ENCODE measurements at regions not wholly inside any gene's neighbourhood (a gene's known extent, or its start where the extent isn't known, plus 50 kb on each side); places are given as distances from the start of the nearest gene placed in this dataset.
"Not testable (repeated sequence)": the region's sequence is repeated elsewhere in the genome, so short reads cannot be mapped to it uniquely, and the experiment has no call there.

GRCh38 chr4:82266345-82266744 lies 107.4 kb downstream of the HNRNPD start:
- Mint-ChIP-seq H3K4me1 (ENCODE audit: low read depth) (peaks cover 13% of the 10 kb centered on the region), H3K36me3 (ENCODE audit: low read depth) (no peaks in the 10 kb centered on the region), H3K27ac (no peak overlapping the region), H3K27me3 (no peaks in the 10 kb centered on the region), H3K4me3 (no peak overlapping the region), H3K9me3 (no peaks in the 10 kb centered on the region)

- no peaks in the 10 kb centered on the region for H3K36me3 Mint-ChIP-seq (ENCODE audit: low read depth)
- no peak overlapping the region for H3K27ac Mint-ChIP-seq
- no peak overlapping the region for H3K4me3 Mint-ChIP-seq
These were observed 112.7 kb downstream of the HNRNPD start for GRCh38 chr4:82261084-82261483.

GRCh38 chr4:82260632-82261031 lies 113.2 kb downstream of the HNRNPD start:
- no peak overlapping the region for H3K27ac Mint-ChIP-seq
- no peaks in the 10 kb centered on the region for H3K9me3 Mint-ChIP-seq
- no peak overlapping the region for H3K4me3 Mint-ChIP-seq
- H3K36me3 Mint-ChIP-seq (ENCODE audit: low read depth), result no peaks in the 10 kb centered on the region
- no peaks in the 10 kb centered on the region for H3K4me1 Mint-ChIP-seq (ENCODE audit: low read depth)
- no peaks in the 10 kb centered on the region for H3K27me3 Mint-ChIP-seq

More at GRCh38 chr4:82261084-82261483, 112.7 kb downstream of the HNRNPD start:
- Mint-ChIP-seq H3K4me1 (ENCODE audit: low read depth) (no peaks in the 10 kb centered on the region), H3K27me3 (no peaks in the 10 kb centered on the region), H3K9me3 (no peaks in the 10 kb centered on the region)

DNA sequence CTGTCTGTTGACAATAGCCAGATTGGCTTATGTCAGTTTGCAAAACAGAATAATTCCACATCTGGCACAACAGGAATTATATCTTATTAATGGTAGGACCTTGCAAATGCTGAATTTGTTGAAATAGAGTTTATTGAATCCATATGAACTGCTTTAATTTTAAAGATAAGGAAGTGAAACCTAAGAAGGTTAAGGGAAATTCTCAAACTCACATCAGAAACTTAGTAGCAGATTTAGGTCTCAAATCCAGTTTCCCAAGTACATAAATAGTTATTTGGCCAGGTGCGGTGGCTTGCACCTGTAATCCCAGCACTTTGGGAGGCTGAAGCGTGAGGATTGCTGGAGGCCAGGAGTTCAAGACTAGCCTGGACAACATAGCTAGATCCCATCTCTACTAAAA lies 117.1 kb downstream of the HNRNPD start:
- Mint-ChIP-seq H3K4me1 (ENCODE audit: low read depth) (no peaks in the 10 kb centered on the region), H3K9me3 (no peaks in the 10 kb centered on the region), H3K27me3 (no peaks in the 10 kb centered on the region), H3K36me3 (ENCODE audit: low read depth) (no peaks in the 10 kb centered on the region), H3K27ac (no peak overlapping the region), H3K4me3 (no peak overlapping the region)

DNA sequence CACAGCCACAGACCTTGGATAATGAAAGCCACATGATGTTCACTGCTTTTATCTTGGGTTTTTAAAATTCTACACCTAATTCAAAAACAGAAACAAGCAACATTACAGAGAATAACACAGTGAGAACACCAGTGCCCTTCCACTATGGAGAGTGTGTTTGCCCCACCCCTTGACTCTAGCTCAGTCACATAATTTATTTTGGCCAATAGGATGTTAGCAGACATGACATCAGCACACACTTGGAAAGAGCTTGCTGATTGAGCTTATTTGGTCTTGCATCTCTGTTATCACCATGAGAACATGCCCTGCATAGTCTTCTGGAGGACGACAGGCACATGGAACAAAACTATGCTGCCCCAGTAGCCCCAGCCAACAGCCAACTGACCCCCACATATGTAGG lies 118.1 kb downstream of the HNRNPD start:
- Mint-ChIP-seq H3K27ac (no peak overlapping the region), H3K36me3 (ENCODE audit: low read depth) (no peaks in the 10 kb centered on the region), H3K27me3 (no peaks in the 10 kb centered on the region), H3K9me3 (no peaks in the 10 kb centered on the region), H3K4me1 (ENCODE audit: low read depth) (no peaks in the 10 kb centered on the region), H3K4me3 (no peak overlapping the region)

GRCh38 chr4:82248903-82249632 lies 124.7 kb downstream of the HNRNPD start:
- H3K27ac Mint-ChIP-seq, result peak overlapping the region; percentile 22
- H3K27me3 Mint-ChIP-seq, result no peaks in the 10 kb centered on the region
- no peaks in the 10 kb centered on the region for H3K9me3 Mint-ChIP-seq
- no peaks in the 10 kb centered on the region for H3K36me3 Mint-ChIP-seq (ENCODE audit: low read depth)
- peaks cover 4% of the 10 kb centered on the region for H3K4me1 Mint-ChIP-seq (ENCODE audit: low read depth)
- no peak overlapping the region for H3K4me3 Mint-ChIP-seq

GRCh38 chr4:82247629-82248028 lies 126.2 kb downstream of the HNRNPD start:
- no peak overlapping the region for H3K4me3 Mint-ChIP-seq
- no peaks in the 10 kb centered on the region for H3K27me3 Mint-ChIP-seq
- no peaks in the 10 kb centered on the region for H3K9me3 Mint-ChIP-seq
- H3K27ac Mint-ChIP-seq, result no peak overlapping the region
- H3K4me1 Mint-ChIP-seq (ENCODE audit: low read depth), result peaks cover 4% of the 10 kb centered on the region
- H3K36me3 Mint-ChIP-seq (ENCODE audit: low read depth), result no peaks in the 10 kb centered on the region

- H3K36me3 Mint-ChIP-seq (ENCODE audit: low read depth), result no peaks in the 10 kb centered on the region
- H3K9me3 Mint-ChIP-seq, result no peaks in the 10 kb centered on the region
- no peaks in the 10 kb centered on the region for H3K27me3 Mint-ChIP-seq
- H3K27ac Mint-ChIP-seq, result no peak overlapping the region
- H3K4me3 Mint-ChIP-seq, result no peak overlapping the region
- H3K4me1 Mint-ChIP-seq (ENCODE audit: low read depth), result peaks cover 4% of the 10 kb centered on the region
These were observed 126.6 kb downstream of the HNRNPD start for GRCh38 chr4:82247171-82247570.

- Mint-ChIP-seq H3K27ac (no peak overlapping the region), H3K4me1 (ENCODE audit: low read depth) (no peaks in the 10 kb centered on the region), H3K4me3 (no peak overlapping the region), H3K9me3 (peaks cover 2% of the 10 kb centered on the region), H3K36me3 (ENCODE audit: low read depth) (no peaks in the 10 kb centered on the region), H3K27me3 (no peaks in the 10 kb centered on the region)
These were observed 132.3 kb downstream of the HNRNPD start for GRCh38 chr4:82241534-82241933.

GRCh38 chr4:82240410-82240809 lies 133.4 kb downstream of the HNRNPD start:
- H3K36me3 Mint-ChIP-seq (ENCODE audit: low read depth), result no peaks in the 10 kb centered on the region
- no peaks in the 10 kb centered on the region for H3K4me1 Mint-ChIP-seq (ENCODE audit: low read depth)
- no peaks in the 10 kb centered on the region for H3K27me3 Mint-ChIP-seq
- peaks cover 4% of the 10 kb centered on the region for H3K9me3 Mint-ChIP-seq
- H3K27ac Mint-ChIP-seq, result no peak overlapping the region
- no peak overlapping the region for H3K4me3 Mint-ChIP-seq

DNA sequence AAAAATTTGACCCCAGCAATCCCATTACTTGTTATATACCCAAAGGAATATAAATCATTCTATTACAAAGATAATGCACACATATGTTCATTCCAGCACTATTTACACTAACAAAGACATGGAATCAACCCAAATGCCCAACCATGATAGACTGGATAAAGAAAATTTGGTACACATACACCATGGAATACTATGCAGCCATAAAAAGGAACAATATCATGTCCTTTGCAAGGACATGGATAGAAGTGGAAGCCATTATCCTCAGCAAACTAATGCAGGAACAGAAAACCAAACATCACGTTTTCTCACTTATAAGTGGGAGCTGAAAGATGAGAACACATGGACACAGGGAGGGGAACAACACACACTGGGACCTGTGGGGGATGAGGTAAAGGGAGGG lies 136.6 kb downstream of the HNRNPD start:
- not testable (repeated sequence) for H3K4me3 Mint-ChIP-seq; H3K4me1 Mint-ChIP-seq (ENCODE audit: low read depth); H3K27me3 Mint-ChIP-seq; H3K9me3 Mint-ChIP-seq; H3K36me3 Mint-ChIP-seq (ENCODE audit: low read depth); H3K27ac Mint-ChIP-seq

GRCh38 chr4:82235346-82235745 lies 138.4 kb downstream of the HNRNPD start:
- H3K9me3 Mint-ChIP-seq, result peaks cover 4% of the 10 kb centered on the region
- no peaks in the 10 kb centered on the region for H3K27me3 Mint-ChIP-seq
- no peaks in the 10 kb centered on the region for H3K36me3 Mint-ChIP-seq (ENCODE audit: low read depth)
- no peaks in the 10 kb centered on the region for H3K4me1 Mint-ChIP-seq (ENCODE audit: low read depth)
- H3K4me3 Mint-ChIP-seq, result no peak overlapping the region
- H3K27ac Mint-ChIP-seq, result no peak overlapping the region

DNA sequence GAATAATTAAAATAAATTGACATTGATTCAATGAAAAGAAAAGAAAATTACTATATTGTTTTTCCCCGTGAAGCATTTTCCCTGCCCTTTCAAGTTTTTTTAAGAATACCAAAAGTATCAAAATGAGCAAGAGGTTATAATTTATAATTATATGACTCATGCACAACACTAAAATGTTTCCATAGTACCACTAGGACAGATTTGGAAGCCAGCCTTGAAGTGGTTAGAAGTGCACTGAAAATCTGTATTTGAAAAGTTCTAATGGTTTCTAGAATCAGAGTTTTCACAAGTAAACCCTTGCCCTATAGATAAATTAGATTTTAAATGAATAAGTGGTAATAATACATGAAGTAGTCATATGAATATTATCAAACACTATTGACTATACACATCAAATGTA lies 140.9 kb downstream of the HNRNPD start:
- H3K9me3 Mint-ChIP-seq, result peaks cover 4% of the 10 kb centered on the region
- H3K27me3 Mint-ChIP-seq, result no peaks in the 10 kb centered on the region
- H3K4me3 Mint-ChIP-seq, result no peak overlapping the region
- H3K36me3 Mint-ChIP-seq (ENCODE audit: low read depth), result no peaks in the 10 kb centered on the region
- H3K27ac Mint-ChIP-seq, result no peak overlapping the region
- no peaks in the 10 kb centered on the region for H3K4me1 Mint-ChIP-seq (ENCODE audit: low read depth)

DNA sequence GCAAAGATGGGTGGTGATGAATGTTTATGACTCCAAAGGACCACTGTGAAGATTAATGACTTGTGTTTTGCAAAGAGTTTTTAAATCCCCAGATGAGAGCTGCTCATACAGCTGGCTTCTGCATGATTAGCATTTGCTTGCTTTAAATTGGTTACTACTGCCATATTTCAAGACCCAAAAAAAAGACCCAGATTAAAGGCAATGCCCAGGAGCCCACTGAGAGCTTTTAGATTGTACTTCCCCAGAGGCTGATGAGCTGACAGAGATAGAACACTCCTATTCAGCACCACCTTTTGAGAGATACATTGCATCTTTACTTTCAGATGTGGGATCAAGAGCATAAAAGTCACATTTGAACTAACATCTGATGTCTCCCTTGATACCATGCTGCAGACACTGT lies 142.0 kb downstream of the HNRNPD start:
- H3K27ac Mint-ChIP-seq, result no peak overlapping the region
- no peak overlapping the region for H3K4me3 Mint-ChIP-seq
- H3K4me1 Mint-ChIP-seq (ENCODE audit: low read depth), result no peaks in the 10 kb centered on the region
- no peaks in the 10 kb centered on the region for H3K27me3 Mint-ChIP-seq
- peaks cover 4% of the 10 kb centered on the region for H3K9me3 Mint-ChIP-seq
- H3K36me3 Mint-ChIP-seq (ENCODE audit: low read depth), result no peaks in the 10 kb centered on the region

DNA sequence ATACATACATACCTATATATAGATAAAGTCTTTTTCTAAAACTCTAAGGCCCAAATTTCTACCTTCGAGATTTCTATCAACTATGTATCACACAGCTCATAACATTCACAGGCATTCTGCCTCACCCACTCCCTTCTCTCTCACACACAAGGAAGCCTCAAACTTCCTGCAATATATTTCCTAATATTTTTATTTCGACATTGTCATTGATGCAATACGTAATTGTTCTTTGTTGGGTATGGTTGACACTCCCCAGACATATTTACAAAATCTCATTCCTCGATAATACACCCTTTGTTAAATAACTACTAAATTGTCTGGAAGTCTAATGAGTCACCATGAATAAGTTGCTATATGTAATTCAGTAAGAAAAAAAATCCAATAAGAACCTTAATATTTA lies 143.5 kb downstream of the HNRNPD start:
- H3K4me3 Mint-ChIP-seq, result no peak overlapping the region
- no peaks in the 10 kb centered on the region for H3K4me1 Mint-ChIP-seq (ENCODE audit: low read depth)
- no peaks in the 10 kb centered on the region for H3K27me3 Mint-ChIP-seq
- H3K9me3 Mint-ChIP-seq, result no peaks in the 10 kb centered on the region
- H3K36me3 Mint-ChIP-seq (ENCODE audit: low read depth), result no peaks in the 10 kb centered on the region
- H3K27ac Mint-ChIP-seq, result no peak overlapping the region

DNA sequence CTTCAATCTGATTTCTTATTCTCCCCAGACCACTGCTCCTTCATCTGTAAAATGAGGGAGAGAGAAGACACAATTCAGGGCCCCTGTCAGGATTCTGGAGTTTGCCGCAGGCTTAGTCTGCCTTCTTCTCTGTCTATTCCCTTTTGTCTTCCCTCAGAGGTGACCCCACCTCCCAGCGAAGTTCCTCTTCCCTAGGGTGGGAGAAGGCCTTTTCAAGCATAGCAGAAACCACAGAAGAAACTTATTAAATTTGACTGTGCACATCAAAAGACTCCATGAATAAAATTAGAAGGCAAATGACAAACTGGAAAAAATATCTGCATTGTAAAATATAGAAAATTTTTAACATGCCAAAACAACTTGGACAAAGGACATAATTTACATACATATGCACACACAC lies 148.8 kb downstream of the HNRNPD start:
- Mint-ChIP-seq H3K4me3 (no peak overlapping the region), H3K9me3 (peaks cover 3% of the 10 kb centered on the region), H3K27me3 (no peaks in the 10 kb centered on the region), H3K27ac (no peak overlapping the region), H3K36me3 (ENCODE audit: low read depth) (no peaks in the 10 kb centered on the region), H3K4me1 (ENCODE audit: low read depth) (peaks cover 9% of the 10 kb centered on the region)

All from stimulated activated naive CD8-positive, alpha-beta T cell treated with anti-CD3 and anti-CD28 coated beads, Interleukin-15, Interleukin-2, amounts not matched to agents 100 ng/mL and 50 ng/mL, for 24 hours (primary cell).